GM23338 (cell line): ENCODE measurements at regions not wholly inside any gene's neighbourhood (a gene's known extent, or its start where the extent isn't known, plus 50 kb on each side); places are given as distances from the start of the nearest gene placed in this dataset.

ENCODE experiments used
- CREB1 ChIP-seq: fragments of 250-450 bp; sonication (Bioruptor Pico); IDR thresholded peaks from 2 replicates; pipeline ENCODE4 v1.5.0; 2020; ENCODE audit warnings: low read depth, mild to moderate bottlenecking, moderate library complexity
- ETS1 ChIP-seq: IDR thresholded peaks from 2 replicates; pipeline ENCODE4 v1.6.1; 2016; ENCODE audit warnings: antibody characterized with exemption
- EZH2 ChIP-seq: fragments of 200-600 bp; sonication (generic); IDR thresholded peaks from one replicate; pipeline ENCODE4 v1.8.0; 2017; ENCODE audit warnings: antibody characterized with exemption, mild to moderate bottlenecking, low read depth; ENCODE audit not compliant: unreplicated experiment
- EZH2phosphoT487 ChIP-seq: fragments of 200-600 bp; sonication (generic); IDR thresholded peaks from one replicate; pipeline ENCODE4 v1.8.1; 2018; ENCODE audit warnings: antibody characterized with exemption; ENCODE audit not compliant: unreplicated experiment
- JUNB ChIP-seq: IDR thresholded peaks from one replicate; pipeline ENCODE4 v1.6.1; 2016; ENCODE audit warnings: antibody characterized with exemption; ENCODE audit not compliant: unreplicated experiment
- NANOG ChIP-seq: IDR thresholded peaks from 2 replicates; pipeline ENCODE4 v1.6.1; 2016; ENCODE audit warnings: antibody characterized with exemption, borderline replicate concordance
- POLR2AphosphoS5 ChIP-seq: IDR thresholded peaks from 2 replicates; pipeline ENCODE4 v1.6.1; 2016; ENCODE audit warnings: antibody characterized with exemption, low read depth
- ZNF331 ChIP-seq: fragments of 250-450 bp; sonication (Bioruptor Pico); IDR thresholded peaks from 2 replicates; pipeline ENCODE4 v1.5.0; 2020; ENCODE audit warnings: low read depth, mild to moderate bottlenecking, moderate library complexity
- TF ChIP-seq, protein P1 (sequence below), 2 experiments: fragments of 200-600 bp in 1 of 2; sonication (generic) in 1 of 2; conservative IDR thresholded peaks; 2 replicates each; pipeline versions ENCODE4 v1.5.1 to v1.6.1; 2016 to 2017; ENCODE audit warnings: antibody characterized with exemption in 2 of 2, low read depth in 2 of 2, mild to moderate bottlenecking in 2 of 2, moderate library complexity in 1 of 2
- TF ChIP-seq, protein P2 (sequence below): IDR thresholded peaks from one replicate; pipeline ENCODE4 v1.6.1; 2018; ENCODE audit warnings: antibody characterized with exemption; ENCODE audit not compliant: unreplicated experiment
- TF ChIP-seq, protein P3 (sequence below): fragments of 250-450 bp; sonication (Bioruptor Pico); IDR thresholded peaks from 2 replicates; pipeline ENCODE4 v1.5.0; 2020; ENCODE audit warnings: mild to moderate bottlenecking, moderate library complexity

- TF ChIP-seq, protein P1, sequence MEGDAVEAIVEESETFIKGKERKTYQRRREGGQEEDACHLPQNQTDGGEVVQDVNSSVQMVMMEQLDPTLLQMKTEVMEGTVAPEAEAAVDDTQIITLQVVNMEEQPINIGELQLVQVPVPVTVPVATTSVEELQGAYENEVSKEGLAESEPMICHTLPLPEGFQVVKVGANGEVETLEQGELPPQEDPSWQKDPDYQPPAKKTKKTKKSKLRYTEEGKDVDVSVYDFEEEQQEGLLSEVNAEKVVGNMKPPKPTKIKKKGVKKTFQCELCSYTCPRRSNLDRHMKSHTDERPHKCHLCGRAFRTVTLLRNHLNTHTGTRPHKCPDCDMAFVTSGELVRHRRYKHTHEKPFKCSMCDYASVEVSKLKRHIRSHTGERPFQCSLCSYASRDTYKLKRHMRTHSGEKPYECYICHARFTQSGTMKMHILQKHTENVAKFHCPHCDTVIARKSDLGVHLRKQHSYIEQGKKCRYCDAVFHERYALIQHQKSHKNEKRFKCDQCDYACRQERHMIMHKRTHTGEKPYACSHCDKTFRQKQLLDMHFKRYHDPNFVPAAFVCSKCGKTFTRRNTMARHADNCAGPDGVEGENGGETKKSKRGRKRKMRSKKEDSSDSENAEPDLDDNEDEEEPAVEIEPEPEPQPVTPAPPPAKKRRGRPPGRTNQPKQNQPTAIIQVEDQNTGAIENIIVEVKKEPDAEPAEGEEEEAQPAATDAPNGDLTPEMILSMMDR (conservative IDR thresholded peaks at IDR 0.05; ENCODE audit: low read depth in 2 of 2) = no peak
- TF ChIP-seq POLR2AphosphoS5 (no peak), EZH2 (no peak), JUNB (no peak), CREB1 (CRISPR knock-in tag) (no peak), ETS1 (no peak), EZH2phosphoT487 (no peak), ZNF331 (CRISPR knock-in tag) (no peak), NANOG (no peak)
- TF ChIP-seq, protein P2, sequence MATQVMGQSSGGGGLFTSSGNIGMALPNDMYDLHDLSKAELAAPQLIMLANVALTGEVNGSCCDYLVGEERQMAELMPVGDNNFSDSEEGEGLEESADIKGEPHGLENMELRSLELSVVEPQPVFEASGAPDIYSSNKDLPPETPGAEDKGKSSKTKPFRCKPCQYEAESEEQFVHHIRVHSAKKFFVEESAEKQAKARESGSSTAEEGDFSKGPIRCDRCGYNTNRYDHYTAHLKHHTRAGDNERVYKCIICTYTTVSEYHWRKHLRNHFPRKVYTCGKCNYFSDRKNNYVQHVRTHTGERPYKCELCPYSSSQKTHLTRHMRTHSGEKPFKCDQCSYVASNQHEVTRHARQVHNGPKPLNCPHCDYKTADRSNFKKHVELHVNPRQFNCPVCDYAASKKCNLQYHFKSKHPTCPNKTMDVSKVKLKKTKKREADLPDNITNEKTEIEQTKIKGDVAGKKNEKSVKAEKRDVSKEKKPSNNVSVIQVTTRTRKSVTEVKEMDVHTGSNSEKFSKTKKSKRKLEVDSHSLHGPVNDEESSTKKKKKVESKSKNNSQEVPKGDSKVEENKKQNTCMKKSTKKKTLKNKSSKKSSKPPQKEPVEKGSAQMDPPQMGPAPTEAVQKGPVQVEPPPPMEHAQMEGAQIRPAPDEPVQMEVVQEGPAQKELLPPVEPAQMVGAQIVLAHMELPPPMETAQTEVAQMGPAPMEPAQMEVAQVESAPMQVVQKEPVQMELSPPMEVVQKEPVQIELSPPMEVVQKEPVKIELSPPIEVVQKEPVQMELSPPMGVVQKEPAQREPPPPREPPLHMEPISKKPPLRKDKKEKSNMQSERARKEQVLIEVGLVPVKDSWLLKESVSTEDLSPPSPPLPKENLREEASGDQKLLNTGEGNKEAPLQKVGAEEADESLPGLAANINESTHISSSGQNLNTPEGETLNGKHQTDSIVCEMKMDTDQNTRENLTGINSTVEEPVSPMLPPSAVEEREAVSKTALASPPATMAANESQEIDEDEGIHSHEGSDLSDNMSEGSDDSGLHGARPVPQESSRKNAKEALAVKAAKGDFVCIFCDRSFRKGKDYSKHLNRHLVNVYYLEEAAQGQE = no peak
- TF ChIP-seq, protein P3, sequence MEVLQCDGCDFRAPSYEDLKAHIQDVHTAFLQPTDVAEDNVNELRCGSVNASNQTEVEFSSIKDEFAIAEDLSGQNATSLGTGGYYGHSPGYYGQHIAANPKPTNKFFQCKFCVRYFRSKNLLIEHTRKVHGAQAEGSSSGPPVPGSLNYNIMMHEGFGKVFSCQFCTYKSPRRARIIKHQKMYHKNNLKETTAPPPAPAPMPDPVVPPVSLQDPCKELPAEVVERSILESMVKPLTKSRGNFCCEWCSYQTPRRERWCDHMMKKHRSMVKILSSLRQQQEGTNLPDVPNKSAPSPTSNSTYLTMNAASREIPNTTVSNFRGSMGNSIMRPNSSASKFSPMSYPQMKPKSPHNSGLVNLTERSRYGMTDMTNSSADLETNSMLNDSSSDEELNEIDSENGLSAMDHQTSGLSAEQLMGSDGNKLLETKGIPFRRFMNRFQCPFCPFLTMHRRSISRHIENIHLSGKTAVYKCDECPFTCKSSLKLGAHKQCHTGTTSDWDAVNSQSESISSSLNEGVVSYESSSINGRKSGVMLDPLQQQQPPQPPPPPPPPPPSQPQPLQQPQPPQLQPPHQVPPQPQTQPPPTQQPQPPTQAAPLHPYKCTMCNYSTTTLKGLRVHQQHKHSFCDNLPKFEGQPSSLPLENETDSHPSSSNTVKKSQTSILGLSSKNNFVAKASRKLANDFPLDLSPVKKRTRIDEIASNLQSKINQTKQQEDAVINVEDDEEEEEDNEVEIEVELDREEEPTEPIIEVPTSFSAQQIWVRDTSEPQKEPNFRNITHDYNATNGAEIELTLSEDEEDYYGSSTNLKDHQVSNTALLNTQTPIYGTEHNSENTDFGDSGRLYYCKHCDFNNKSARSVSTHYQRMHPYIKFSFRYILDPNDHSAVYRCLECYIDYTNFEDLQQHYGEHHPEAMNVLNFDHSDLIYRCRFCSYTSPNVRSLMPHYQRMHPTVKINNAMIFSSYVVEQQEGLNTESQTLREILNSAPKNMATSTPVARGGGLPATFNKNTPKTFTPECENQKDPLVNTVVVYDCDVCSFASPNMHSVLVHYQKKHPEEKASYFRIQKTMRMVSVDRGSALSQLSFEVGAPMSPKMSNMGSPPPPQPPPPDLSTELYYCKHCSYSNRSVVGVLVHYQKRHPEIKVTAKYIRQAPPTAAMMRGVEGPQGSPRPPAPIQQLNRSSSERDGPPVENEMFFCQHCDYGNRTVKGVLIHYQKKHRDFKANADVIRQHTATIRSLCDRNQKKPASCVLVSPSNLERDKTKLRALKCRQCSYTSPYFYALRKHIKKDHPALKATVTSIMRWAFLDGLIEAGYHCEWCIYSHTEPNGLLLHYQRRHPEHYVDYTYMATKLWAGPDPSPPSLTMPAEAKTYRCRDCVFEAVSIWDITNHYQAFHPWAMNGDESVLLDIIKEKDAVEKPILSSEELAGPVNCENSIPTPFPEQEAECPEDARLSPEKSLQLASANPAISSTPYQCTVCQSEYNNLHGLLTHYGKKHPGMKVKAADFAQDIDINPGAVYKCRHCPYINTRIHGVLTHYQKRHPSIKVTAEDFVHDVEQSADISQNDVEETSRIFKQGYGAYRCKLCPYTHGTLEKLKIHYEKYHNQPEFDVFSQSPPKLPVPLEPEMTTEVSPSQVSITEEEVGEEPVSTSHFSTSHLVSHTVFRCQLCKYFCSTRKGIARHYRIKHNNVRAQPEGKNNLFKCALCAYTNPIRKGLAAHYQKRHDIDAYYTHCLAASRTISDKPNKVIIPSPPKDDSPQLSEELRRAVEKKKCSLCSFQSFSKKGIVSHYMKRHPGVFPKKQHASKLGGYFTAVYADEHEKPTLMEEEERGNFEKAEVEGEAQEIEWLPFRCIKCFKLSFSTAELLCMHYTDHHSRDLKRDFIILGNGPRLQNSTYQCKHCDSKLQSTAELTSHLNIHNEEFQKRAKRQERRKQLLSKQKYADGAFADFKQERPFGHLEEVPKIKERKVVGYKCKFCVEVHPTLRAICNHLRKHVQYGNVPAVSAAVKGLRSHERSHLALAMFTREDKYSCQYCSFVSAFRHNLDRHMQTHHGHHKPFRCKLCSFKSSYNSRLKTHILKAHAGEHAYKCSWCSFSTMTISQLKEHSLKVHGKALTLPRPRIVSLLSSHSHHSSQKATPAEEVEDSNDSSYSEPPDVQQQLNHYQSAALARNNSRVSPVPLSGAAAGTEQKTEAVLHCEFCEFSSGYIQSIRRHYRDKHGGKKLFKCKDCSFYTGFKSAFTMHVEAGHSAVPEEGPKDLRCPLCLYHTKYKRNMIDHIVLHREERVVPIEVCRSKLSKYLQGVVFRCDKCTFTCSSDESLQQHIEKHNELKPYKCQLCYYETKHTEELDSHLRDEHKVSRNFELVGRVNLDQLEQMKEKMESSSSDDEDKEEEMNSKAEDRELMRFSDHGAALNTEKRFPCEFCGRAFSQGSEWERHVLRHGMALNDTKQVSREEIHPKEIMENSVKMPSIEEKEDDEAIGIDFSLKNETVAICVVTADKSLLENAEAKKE (CRISPR knock-in tag) = no peak
These were observed 121.9 kb downstream of the SETD4 start for GRCh38 chr21:35938446-35938845.
